Sciatic nerve (tissue), 2 donors: ENCODE measurements at regions not wholly inside any gene's neighbourhood (a gene's known extent, or its start where the extent isn't known, plus 50 kb on each side); places are given as distances from the start of the nearest gene placed in this dataset.

ENCODE experiments used
- ATAC-seq: fragments of 200-7000 bp; cut with Tn5 transposase; one replicate; pipeline ENCODE4 v1.9.1; 2020; ENCODE audit warnings: mild to moderate bottlenecking, moderate library complexity
- DNase-seq: peaks from one replicate; pipeline ENCODE4 v3.0.0-alpha.2; 2020; ENCODE audit warnings: low spot score
- intact Hi-C: fragments of 100-400 bp; cut with DNase I; formaldehyde crosslinking; loops from one replicate; pipeline ENCODE4 v1.14.2; 2022
- donor health status: DM: no; HTN: no; CAD: no.
- donor health status: DM: no; HTN: no; CAD: no.

DNA sequence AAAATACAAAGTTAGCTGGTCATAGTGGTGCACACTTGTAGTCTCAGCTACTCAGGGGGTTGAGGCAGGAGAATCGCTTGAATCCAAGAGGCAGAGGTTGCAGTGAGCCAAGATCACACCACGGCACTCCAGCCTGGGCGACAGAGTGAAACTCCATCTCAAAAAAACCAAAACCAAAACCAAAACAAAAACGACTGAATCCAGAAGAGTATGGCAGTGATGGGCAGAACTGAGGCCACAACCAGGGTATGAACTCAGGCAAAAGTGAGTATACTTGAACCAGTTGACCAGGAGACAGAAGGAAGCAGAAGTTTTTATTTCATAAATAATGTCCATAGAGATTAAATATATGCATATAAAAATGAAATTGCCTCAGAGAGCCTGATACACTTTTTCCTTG, 620.0 kb upstream of the SEL1L start:
- ATAC-seq, result no peak
- no peak for DNase-seq
- intact Hi-C loops, result loop anchor here (2.0 kb wide), 1 partner anchor 73 kb away; no protein-coding TSS in a partner anchor

GRCh38 chr14:82159624-82160023, 626.0 kb upstream of the SEL1L start:
- intact Hi-C loops, result no loop called here
- DNase-seq (no peak), ATAC-seq (no peak)

DNA sequence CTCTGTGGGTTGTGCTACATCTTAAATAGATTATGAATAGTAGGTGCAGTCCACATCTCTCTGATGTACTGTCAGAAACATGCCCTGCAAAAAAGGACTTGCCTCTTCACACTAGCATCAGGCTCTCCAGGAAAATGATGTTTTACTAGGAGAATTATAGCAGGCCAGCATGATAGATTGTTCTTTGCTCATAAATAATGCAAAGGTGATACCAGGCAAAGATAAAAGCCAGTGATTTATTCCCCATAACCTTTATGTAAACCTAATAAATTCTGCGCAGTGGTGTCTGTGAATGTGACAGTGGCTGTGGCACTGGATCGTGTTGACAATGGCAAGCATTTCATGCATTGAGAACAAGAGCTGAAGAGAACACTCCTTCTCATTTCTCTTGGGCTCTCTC, 646.5 kb upstream of the SEL1L start:
- DNase-seq, result no peak
- no peak for ATAC-seq
- intact Hi-C loops, result no loop called here

- no peak for ATAC-seq
Measured at GRCh38 chr14:82182646-82183045, 649.0 kb upstream of the SEL1L start.

DNA sequence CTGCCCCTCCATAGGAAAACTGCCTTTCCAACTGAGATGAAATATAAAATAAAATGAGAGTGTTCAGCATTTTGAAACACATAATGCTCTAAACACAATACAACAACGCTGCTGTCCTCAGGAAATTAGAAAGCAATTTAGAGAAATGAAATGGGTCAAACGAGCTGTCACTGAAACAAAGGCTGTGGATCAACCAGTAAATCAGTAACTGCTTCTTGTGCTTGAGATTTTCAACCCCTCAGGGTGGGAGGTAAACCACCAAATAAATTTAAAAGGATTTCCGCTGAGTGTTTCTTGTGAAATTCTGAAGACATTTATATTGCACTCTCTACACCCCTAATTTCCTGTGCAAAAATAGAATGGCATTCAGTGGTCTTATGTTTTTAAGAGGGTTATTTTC, 657.1 kb upstream of the SEL1L start:
- DNase-seq, result no peak
- no peak for ATAC-seq
- intact Hi-C loops, result no loop called here

More at GRCh38 chr14:82182646-82183045, 649.0 kb upstream of the SEL1L start:
- DNase-seq, result no peak
- intact Hi-C loops, result no loop called here

GRCh38 chr14:82192387-82192786, 658.7 kb upstream of the SEL1L start:
- ATAC-seq, result no peak
- no peak for DNase-seq
- intact Hi-C loops, result no loop called here

DNA sequence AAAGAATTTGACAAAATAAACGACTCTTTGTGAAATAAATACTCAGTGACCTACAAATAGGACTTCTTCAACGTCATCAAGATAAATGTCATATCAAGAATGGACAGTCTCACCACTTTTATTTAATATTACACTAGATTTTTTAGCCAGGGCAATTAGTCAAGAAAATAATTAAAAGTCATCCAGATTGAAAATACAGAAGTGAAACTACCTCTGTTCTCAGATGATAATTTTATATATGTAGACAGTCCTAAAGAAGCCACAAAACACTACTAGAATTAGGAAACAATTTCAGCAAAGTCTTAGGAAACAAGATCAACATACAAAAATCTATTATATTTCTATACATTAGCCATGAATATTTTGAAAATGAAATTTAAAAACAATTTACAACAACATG, 689.6 kb upstream of the SEL1L start:
- intact Hi-C loops, result no loop called here
- ATAC-seq, result no peak
- no peak for DNase-seq

DNA sequence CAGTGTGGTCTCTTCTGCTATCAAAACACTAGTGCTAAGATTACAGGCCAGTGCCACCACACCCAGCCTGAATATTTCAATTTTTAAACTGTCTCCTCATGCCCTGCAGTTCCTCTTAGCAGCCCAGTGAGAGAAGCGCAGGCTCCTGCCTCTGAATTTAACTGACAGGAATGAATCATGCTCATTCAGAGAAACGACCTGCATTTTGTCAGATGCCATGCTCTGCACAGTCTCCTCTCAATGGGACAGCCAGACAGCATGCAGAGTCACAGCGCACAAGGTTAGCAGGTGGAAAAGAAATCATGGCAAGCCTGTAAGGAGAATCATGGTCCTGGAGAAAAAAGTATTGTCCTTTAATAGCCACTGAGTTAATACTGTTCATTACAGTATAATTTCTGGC, 691.0 kb upstream of the SEL1L start:
- DNase-seq (no peak), ATAC-seq (no peak)
- intact Hi-C loops, result loop anchor here (5.0 kb wide), 1 partner anchor 1543 kb away; no protein-coding TSS in a partner anchor

GRCh38 chr14:82230748-82231147, 697.1 kb upstream of the SEL1L start:
- ATAC-seq (no peak), DNase-seq (no peak)
- intact Hi-C loops, result no loop called here

DNA sequence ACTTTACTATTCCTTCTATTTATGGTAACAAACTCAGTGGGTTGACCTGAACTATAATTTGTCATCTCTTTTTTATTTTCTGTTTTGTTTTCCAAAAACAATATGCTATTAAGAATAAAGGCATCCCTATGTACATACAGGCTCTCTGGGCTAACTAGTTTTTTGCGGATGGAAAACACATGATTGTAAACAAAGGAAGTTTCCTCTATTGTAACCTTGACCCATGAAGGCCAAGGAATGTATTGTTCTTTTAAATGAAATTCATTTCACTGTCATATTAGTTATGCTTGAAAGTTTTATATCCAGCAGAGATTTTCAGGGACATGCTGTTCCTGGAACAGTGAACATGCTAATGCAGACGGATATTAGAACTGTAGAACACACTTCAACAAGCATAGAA, 705.0 kb upstream of the SEL1L start:
- ATAC-seq (no peak), DNase-seq (no peak)
- intact Hi-C loops, result no loop called here

- intact Hi-C loops, result no loop called here
- ATAC-seq (no peak), DNase-seq (no peak)
Measured at GRCh38 chr14:82239223-82239622, 705.6 kb upstream of the SEL1L start.

- no peak for DNase-seq
- ATAC-seq, result no peak
- intact Hi-C loops, result no loop called here
Measured at GRCh38 chr14:82244791-82245190, 711.1 kb upstream of the SEL1L start.

DNA sequence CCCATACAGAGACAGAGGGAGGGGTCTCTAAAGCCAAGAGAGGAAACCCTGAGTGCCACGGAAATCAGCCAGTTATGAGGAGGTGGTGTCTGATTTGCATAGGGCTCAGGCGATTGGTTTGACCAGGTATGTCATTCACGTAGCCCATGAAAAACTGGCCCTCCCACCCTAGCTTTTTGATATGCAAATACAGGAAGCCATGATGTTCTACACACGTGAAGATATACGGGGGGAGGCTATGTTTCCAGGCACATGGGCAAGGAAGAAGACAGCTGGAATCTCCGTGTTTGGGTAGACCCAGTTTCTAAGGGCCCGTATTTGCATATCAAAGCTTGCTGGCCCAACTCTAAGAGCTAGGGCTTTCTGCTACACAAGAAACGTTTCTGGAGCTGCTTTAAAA, 717.8 kb upstream of the SEL1L start:
- intact Hi-C loops, result no loop called here
- ATAC-seq (no peak), DNase-seq (no peak)

- no peak for ATAC-seq
- intact Hi-C loops, result no loop called here
- DNase-seq, result no peak
Measured at GRCh38 chr14:82270286-82270685, 736.6 kb upstream of the SEL1L start.

GRCh38 chr14:82298811-82299210, 765.2 kb upstream of the SEL1L start:
- intact Hi-C loops, result no loop called here
- no peak for DNase-seq

DNA sequence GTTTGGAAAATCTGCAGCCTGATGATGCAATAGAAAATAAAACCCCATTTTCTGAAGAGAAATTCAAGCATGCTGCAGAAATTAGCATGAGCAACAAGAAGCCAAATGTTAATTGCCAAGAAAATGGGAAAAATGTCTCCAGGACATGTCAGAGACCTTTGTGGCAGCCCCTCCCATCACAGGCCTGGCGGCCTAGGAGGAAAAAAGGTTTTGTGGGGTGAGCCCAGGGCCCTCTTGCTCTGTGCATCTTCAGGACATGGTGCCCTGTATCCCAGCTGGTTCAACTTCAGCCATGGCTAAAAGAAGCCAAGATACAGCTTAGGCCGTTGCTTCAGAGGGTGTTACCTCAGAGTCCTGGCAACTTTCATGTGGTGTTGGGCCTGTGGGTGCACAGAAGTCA, 775.5 kb upstream of the SEL1L start:
- intact Hi-C loops, result no loop called here
- ATAC-seq (no peak), DNase-seq (no peak)

More at GRCh38 chr14:82298811-82299210, 765.2 kb upstream of the SEL1L start:
- no peak for ATAC-seq

- DNase-seq (no peak), ATAC-seq (peak; percentile 92)
- intact Hi-C loops, result no loop called here
Measured at GRCh38 chr14:82313889-82314288, 780.2 kb upstream of the SEL1L start.

GRCh38 chr14:82328442-82328841, 794.8 kb upstream of the SEL1L start:
- intact Hi-C loops, result no loop called here
- no peak for DNase-seq
- ATAC-seq, result no peak

- DNase-seq (no peak), ATAC-seq (no peak)
- intact Hi-C loops, result no loop called here
Measured at GRCh38 chr14:82341261-82341810, 807.7 kb upstream of the SEL1L start.

DNA sequence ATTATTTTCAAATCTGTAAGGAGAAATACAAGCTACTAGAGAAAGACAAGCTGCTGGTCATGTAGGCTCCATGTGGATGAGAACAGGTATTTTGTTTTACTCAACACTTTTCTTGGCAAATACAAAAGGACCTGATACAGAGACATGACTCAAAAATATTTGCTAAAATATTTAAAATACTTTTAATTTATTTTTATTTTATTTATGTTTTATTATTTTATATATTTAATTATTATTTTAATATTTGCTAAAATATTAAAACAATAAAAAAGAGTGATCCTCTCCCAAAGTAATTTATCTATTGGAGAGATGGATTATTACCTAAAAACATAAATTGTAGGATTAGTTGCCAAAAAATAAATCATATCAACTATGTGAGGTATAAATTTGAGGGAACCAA, 808.9 kb upstream of the SEL1L start:
- ATAC-seq, result no peak
- no peak for DNase-seq
- intact Hi-C loops, result no loop called here

- ATAC-seq, result no peak
- intact Hi-C loops, result no loop called here
- DNase-seq, result no peak
Measured at GRCh38 chr14:82345184-82345583, 811.5 kb upstream of the SEL1L start.

GRCh38 chr14:82354126-82354525, 820.5 kb upstream of the SEL1L start:
- intact Hi-C loops, result no loop called here
- ATAC-seq (no peak), DNase-seq (no peak)
